ENCODE measurements at regions not wholly inside any gene's neighbourhood (a gene's known extent, or its start where the extent isn't known, plus 50 kb on each side); places are given as distances from the start of the nearest gene placed in this dataset.
"Not testable (repeated sequence)": the region's sequence is repeated elsewhere in the genome, so short reads cannot be mapped to it uniquely, and the experiment has no call there.

GRCh38 chr4:29243851-29244250 lies 1476.3 kb upstream of the PCDH7 start:
- DNase-seq = no peak

- DNase-seq = no peak
Observed at GRCh38 chr4:29259556-29259955, 1460.6 kb upstream of the PCDH7 start.

DNA sequence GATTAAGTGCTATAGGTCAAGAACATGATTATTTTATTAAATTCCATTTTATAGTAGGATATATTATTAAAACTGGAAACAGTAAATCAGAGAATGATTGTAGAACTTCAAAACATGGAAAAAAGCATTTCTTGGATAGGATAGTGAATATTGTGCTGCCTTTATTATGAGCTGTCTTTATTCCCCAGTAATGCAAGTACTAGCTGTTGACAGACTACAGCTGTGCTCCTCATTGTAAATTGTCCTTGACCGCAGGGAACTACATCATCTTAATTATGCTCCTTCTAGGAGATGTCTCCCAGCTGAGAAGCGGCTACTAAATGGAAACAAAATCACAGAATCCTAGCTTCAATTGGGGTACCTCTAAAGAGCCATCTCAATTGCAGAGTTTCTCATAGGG lies 1457.2 kb upstream of the PCDH7 start:
- DNase-seq = no peak

DNA sequence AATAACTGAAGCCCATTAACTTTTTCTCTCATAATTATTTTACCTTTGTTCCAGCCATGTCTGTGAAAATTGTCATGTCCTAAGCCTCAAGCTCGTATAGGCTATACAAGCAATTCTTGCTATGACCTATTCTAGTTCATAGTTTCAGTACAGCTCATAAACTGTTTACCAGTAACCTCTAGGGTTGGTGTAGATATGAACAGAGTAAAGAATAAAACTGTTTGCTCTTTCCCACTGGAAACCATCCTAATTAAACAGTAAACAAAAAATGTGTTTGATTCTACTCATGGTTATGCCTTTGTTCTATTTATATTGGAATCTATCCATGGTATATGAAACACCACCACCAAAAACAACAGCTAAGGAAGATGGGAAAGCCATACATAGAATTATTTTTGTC lies 1444.0 kb upstream of the PCDH7 start:
- DNase-seq = no peak

GRCh38 chr4:29277381-29277780 lies 1442.8 kb upstream of the PCDH7 start:
- DNase-seq = no peak

- DNase-seq = no peak
Observed at GRCh38 chr4:29278585-29278984, 1441.6 kb upstream of the PCDH7 start.

DNA sequence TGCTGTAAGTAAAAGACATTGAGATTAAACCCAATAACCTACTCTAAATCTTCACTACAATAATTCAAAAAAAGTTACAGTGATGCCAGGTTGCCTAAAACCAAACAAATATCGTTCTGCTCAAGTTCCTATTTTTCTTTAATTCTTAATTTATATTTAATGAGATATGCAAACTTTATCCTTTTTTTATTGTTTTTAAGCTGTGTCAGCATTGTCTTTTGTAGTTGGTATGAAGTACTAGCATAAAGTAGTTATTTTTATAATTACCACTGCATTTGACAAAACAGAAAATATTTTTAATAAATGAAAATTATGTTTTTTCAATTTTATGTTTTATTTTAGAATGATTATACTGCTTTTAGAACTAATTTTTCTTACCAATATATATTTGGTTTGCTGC lies 1431.1 kb upstream of the PCDH7 start:
- no peak for DNase-seq

DNA sequence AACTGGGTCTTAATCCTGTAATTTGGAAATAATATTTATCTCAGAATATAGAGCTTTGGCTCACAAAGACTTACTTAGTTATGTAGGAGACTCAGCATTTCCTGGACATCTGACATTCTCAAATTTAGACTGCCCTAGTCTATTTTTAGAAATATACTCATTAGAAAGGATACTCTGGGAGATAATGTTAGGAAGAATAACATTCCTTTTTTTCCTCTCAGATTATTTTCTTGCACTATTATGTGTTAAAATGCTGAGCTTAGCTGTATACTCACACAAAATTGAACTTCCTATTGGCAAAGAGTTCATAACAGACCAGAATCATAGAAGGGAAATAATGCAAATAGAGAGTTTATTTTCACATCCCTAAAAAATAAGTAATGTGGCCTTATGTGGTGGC lies 1424.9 kb upstream of the PCDH7 start:
- no peak for DNase-seq

- no peak for DNase-seq
Observed at GRCh38 chr4:29304595-29304994, 1415.6 kb upstream of the PCDH7 start.

DNA sequence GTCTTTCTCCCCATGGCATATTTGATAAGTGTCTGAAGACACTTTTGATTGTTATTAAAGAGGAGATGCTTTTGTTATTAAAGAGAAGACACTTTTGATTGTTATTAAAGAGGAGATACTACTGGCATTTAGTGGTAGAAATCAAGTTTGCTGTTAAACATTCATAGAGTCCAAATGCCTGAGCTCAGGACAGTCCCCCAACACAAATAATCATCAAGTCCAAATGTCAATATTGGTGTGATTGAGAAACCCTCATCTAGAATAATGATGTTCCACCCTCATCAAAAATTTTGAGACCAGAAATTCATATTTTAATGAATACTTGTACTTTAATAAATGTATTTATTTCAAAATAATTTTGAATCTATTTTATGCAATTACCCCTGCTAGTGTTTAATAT lies 1412.9 kb upstream of the PCDH7 start:
- no peak for DNase-seq

GRCh38 chr4:29307755-29308154 lies 1412.4 kb upstream of the PCDH7 start:
- no peak for DNase-seq

DNA sequence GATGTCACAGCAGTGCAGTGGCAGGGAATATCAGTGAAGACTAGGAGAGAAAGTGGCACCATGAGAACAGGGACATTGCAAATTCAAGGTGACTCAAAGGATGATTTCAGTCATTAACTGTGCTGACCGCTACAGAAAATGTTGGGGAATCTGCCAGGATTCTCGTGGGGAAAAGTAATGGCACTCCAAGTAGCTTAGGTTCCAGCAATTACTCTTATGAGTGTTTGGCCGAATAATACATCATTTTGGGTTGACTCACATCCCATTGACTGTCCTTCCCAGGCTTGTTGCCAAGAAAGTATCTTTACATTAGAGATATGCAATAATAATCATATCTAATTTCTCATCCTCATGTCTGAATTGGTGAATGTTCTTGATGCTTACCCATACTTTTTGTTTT lies 1411.1 kb upstream of the PCDH7 start:
- DNase-seq = no peak

DNA sequence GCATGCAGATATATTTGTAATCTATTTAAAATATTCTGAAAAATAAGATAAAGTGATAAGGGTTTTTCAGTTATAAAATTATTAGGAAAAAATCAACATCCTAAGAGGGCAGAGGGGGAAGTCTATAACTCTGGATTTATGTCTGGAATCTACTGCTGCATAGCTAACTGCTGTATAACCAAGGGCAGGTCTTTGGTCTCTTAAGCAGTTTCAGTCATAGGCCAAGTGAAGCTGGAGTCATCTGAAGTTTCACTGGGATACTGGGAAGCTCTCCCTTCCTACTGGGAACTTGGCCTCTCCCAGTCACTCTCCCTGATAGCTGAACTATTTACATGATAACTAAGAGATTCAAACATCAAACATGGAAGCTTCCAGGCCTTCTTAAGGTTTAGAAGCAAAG lies 1409.9 kb upstream of the PCDH7 start:
- no peak for DNase-seq

DNA sequence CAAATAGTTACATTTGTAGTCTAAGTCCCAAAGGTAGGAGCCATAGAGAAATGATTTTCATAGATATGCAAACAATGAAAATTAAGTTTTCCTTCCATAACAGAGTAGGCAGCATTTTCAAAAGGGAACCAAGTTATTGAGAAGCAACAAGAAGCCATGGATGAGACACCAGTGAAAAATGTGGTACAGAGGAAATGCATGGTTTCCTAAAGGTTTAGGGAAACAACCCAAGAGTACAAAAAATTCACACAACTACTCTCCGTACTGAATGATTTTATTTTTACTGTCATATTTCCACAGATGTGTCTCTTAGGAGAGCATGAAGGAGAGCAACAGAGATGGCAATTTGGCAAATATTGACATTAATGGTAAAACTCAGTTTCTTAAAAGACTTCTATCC lies 1408.9 kb upstream of the PCDH7 start:
- DNase-seq = no peak

DNA sequence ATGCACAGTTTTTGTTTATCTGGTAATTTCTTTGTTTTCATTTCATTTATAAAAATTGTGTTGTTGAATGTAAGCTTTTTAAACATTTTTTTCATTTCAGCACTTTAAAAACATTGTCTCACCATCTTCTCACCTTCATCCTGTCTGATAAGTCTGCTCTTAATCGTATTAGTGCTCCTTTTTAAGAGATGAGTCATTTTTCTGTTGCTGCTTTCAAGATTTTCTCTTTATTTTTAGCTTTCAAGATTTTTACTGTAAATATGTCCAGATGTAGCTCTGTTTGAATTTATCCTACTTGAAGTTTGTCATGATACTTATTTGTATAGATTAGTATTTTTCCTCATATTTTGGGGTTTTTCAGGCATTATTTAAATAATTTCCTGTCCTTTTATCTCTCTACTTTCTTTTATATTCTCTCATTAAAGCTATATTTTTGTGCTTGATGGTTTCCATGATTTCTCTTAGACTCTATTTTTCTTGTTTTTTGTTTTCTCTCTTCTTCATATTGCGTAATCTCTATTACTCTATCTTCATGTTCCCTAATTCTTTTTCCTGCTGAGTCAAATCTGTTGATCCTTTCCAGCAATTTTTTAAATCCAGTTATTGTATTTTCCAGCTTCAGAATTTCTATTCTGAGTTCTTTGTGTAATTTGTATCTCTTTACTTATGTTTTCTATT lies 1400.4 kb upstream of the PCDH7 start:
- no peak for DNase-seq

DNA sequence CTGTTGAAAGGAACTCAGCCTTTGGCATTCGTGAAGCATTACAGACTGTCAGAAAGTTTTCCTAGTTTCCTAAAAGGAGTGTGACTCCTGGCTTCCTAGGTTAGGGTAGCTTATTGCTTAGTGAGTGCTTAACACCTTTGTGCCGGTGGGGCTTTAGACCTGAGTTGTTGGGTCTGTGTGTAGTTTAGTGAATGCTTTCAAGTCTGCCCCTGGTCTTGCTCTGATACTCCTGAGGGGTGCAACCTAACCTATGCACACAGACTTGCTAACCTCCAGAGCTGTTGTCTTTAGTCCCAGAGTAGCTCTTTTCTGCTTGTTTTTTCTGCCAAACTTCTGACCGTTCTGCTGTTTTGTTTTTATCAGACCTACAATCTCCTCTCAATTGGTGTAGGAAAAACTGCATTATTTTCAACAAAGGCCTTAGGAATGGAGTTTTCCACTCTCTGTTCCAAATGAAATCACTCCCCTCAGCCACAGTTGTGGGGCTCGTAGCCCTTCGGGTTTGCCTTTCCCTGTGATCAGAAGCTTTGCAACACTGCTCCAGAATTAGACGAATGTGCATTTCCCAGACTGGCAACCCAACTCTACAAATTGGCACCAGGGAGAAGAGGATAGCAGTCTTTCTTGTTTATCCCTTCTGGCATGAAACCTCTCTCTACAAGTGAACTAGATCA lies 1399.1 kb upstream of the PCDH7 start:
- DNase-seq = no peak

DNA sequence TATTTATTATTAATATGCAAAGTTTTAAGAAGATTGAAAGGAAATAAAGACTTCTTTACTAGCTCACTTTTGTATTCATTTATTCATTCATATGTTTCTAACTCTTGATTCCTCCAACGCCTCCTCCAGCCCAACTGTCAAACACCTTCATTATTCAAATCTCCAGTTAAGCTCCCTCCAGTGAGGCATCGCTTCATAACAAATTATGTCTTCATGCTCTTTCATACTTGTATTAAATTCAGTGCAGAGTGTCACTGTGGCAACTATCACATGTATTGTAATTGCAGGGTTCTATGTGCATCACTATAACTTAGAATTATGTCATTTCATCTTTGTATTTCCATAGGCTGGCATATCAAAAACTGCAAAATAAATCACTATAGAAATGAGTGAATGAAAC lies 1394.2 kb upstream of the PCDH7 start:
- DNase-seq = no peak

- no peak for DNase-seq
Observed at GRCh38 chr4:29326816-29327215, 1393.4 kb upstream of the PCDH7 start.

DNA sequence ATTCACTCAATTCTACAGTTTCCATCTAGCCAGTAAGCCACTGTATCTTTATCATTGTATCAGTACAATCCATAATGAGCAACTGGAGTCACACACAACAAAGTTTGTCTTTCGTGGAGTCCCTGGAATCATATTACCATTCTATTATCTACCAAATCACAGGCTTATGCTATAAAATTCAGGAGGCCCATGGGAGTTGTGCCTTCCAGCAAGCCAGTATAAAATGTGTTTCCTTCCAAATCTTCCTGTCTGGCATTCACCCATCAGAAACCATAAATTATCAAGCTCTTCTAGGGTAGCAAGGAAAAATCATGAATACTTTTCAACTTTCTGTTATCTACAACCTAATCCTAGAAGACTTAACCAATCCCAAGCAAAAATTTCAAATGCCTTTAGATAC lies 1383.3 kb upstream of the PCDH7 start:
- no peak for DNase-seq

DNA sequence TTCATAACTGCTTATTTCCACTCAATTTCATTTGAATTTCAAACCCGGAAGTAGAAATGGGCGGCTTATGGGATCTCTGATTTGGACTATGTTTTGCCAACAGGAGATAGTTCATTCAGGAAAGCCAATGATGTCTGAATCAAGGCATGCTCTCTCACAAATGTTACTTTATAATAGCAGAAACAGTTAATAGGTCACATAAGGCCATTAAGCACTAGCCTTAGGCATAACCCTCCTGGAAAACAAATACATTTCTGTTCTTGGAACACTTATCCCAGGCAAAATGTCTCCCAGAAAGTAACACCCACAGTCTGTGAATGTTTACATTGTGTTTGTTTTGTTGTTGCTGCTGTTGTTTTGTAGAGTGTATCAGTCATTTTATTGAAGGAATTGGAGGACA lies 1347.2 kb upstream of the PCDH7 start:
- no peak for DNase-seq

- no peak for DNase-seq
Observed at GRCh38 chr4:29375716-29376115, 1344.5 kb upstream of the PCDH7 start.

GRCh38 chr4:29378237-29378636 lies 1341.9 kb upstream of the PCDH7 start:
- DNase-seq = not testable (repeated sequence)

DNA sequence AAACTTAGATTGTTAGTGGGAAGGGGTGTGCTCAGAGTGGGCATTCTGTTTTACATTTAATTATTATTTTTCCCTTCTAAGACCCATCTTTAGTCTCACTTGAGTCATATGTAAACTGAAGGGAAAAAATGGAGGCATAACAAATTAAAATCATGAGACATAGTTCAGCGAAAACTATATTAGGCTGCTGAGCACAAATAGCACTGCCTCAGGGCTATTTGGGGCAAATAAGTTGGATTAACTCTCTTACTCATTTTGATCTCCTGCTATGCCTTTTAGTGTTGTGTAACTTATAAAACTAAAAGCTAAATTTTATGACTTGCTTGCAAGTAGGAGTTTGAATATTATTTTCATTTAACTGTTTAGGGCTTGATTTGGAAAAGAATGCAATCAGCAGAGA lies 1329.2 kb upstream of the PCDH7 start:
- no peak for DNase-seq

GRCh38 chr4:29405116-29405515 lies 1315.1 kb upstream of the PCDH7 start:
- DNase-seq = no peak

DNA sequence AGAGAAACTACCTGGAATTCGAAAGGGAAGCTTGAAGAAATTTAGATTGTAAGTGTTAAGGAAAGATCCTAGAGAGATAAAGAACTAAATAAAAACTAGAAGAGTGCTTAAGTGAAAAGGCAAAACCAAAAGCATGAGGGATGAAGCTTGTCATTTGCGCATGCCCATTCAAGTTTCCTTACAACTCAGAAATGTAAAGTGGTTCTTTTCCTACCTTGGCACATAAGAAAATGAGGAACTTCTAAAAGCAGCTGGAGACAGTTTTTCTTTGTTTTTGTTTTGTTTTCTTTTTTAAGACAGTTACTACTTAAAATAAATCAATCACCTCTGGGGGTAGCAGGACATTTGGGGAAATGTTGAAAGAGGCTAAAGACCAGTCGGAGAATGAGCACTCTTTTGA lies 1304.4 kb upstream of the PCDH7 start:
- DNase-seq = no peak
